ELF-1 (cell line): ENCODE measurements at regions not wholly inside any gene's neighbourhood (a gene's known extent, or its start where the extent isn't known, plus 50 kb on each side); places are given as distances from the start of the nearest gene placed in this dataset.
"Not testable (repeated sequence)": the region's sequence is repeated elsewhere in the genome, so short reads cannot be mapped to it uniquely, and the experiment has no call there.

Experiments
- DNase-seq: peaks from one replicate; pipeline ENCODE4 v3.0.0-alpha.2; 2016; ENCODE audit warnings: low read depth, low spot score

DNA sequence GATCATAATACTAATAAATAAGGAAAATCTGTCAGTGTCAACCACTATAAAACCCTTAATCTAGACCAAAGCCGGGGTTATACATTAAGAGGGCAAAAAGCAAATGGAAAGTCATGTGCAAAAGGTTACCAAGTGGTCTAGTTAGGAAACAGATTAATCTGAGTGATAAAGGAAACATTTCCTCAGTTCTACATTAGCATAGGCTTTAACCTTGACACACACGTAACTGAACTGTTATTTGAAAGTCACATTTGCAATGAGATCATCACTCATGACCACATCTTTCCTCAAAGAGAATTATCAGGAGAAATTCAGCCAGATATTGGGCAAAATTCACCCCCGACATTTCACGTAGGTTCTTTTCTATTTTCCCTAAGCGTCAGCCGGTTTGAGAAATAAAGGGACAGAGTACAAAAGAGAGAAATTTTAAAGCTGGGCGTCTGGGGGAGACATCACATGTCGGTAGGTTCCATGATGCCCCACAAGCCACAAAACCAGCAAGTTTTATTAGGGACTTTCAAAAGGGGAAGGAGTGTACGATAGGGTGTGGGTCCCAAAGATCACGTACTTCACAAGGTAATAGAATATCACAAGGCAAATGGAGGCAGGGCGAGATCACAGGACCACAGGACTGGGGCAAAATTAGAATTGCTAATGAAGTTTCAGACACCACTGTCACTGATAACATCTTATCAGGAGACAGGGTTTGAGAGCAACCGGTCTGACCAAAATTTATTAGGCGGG lies 76.8 kb upstream of the DST start:
- DNase-seq: not testable (repeated sequence)

DNA sequence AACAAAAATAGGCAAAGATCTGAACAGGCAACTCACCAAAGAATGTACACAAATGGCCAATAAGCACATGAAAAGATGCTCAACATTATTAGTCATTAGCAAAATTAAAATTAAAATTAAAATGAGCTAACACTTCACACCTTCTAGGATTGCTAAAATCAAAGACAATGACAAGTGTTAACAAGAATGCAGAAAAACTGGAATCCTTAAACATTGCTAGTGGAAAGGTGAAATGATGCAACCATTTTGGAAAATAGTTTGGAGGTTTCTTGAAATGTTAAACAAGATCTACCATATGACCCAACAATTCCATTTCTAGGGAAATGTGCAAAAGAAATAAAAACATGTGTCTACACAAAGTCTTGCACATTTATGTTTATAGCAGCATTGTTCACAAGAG lies 75.5 kb upstream of the DST start:
- DNase-seq: no peak

GRCh38 chr6:56716229-56716628 lies 73.5 kb upstream of the DST start:
- DNase-seq: no peak

- no peak for DNase-seq
These were observed 73.1 kb upstream of the DST start for GRCh38 chr6:56715741-56716140.

- no peak for DNase-seq
These were observed 72.3 kb upstream of the DST start for GRCh38 chr6:56714982-56715456.

GRCh38 chr6:56714273-56714672 lies 71.6 kb upstream of the DST start:
- no peak for DNase-seq

- DNase-seq: peak; percentile 18
These were observed 70.6 kb upstream of the DST start for GRCh38 chr6:56713254-56713672.

GRCh38 chr6:56710967-56711366 lies 68.3 kb upstream of the DST start:
- no peak for DNase-seq

DNA sequence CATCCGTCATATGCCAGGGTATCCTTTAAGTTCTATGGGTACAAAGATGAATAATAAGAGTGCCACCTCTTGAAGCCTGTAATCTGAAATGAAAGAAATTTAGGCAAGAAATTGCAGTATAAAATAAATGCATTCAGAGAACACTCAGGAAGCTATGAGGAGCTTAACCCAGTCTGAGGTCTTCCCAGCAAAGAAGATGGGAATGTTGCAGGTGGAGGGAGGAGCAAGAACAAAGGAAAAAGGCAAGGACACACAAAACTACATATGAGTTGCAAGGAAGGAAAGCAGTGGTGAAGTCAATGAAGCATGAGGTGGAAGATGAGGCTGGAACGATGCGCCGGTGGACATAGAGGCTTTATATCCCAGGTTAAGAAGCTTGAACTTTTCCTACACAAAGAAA lies 67.0 kb upstream of the DST start:
- DNase-seq: no peak

- DNase-seq: no peak
These were observed 66.3 kb upstream of the DST start for GRCh38 chr6:56708810-56709597.

DNA sequence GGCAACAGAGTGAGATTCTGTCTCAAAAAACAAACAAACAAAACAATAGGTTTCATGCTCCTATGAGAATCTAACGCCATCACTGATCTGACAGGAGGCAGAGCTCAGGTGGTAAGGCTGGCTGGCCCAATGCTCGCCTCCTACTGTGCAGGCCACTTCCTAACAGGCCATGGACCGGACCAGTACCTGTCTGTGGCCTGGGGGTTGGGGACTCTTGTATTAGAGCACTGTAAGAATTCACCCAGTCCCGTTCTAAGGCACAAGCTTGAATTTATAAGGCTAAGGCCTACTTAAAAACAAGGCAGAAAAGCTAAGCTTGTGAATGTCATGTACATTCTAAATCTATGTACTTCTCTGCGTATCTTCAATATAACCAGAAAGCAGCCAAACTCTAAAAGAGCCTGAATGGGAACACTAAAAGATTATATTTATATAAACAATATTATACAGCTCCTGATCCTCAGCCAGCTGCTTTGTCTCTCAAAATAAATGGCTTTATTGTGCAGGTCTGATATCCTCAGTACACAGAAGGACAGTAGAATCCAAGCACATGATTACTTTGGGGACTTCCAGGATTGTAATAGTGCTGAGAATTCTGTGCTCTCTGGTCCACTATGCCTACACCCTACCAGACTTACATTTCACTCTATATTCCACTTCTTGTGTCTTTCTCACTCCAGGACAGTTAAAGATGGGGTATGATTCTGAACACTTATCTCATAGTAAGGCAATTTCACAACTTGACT lies 64.5 kb upstream of the DST start:
- DNase-seq: no peak

DNA sequence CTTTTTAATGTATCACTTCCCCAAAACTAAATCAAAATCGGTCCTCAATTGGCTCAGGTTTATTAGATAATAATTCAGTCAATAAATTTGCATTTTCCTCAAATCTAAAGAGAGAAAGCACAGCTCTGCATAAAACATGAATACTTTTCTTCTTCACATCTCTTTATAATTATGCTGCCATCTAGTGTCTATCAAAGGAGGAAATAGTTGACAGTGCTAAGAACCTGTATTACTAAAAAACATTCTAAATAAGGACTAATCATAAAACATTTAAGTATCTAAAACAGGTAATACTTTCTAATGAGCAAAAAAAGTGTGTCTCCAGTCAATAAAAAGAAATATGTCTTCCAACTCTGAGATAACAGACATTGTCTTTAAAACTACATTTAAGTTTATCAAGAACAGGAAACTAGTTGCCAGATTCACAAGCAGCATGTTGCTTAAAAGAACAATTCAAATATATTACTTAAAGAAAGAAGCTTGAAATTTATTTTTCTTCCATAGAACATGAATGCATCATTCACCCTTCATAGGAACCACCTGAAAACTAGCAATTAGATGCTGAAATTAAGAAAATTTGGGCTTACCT lies 56.5 kb upstream of the DST start:
- DNase-seq: no peak

DNA sequence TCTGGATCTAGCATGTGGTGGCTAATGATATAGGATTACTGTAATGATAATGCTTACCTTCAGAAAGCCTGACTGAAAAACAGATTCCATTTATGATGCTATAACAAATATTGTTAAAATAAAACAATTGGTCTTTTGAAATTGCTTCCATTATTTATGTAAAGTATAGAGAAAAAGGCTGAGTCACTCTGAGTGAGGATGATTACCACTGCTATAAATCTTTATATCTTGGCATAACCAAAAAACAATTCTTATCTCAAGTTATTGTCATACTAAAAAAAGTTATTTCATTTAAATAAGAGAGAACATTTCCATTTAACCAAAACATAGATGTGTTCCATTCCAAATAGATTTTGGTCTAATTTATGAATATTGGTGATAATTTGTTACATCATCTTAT lies 53.0 kb upstream of the DST start:
- no peak for DNase-seq

GRCh38 chr6:56694002-56694401 lies 51.3 kb upstream of the DST start:
- no peak for DNase-seq

GRCh38 chr6:56693246-56693607 lies 50.5 kb upstream of the DST start:
- DNase-seq: no peak

GRCh38 chr6:56692523-56693245 lies 50.0 kb upstream of the DST start:
- DNase-seq: no peak
